GM18519 (cell line): ENCODE measurements at regions not wholly inside any gene's neighbourhood (a gene's known extent, or its start where the extent isn't known, plus 50 kb on each side); places are given as distances from the start of the nearest gene placed in this dataset.

Source experiments
- ATAC-seq: cut with Tn5 transposase; IDR thresholded peaks from one replicate; pipeline ENCODE4 v1.9.1; 2021; ENCODE audit warnings: mild to moderate bottlenecking, moderate library complexity; ENCODE audit not compliant: unreplicated experiment, low FRiP score

DNA sequence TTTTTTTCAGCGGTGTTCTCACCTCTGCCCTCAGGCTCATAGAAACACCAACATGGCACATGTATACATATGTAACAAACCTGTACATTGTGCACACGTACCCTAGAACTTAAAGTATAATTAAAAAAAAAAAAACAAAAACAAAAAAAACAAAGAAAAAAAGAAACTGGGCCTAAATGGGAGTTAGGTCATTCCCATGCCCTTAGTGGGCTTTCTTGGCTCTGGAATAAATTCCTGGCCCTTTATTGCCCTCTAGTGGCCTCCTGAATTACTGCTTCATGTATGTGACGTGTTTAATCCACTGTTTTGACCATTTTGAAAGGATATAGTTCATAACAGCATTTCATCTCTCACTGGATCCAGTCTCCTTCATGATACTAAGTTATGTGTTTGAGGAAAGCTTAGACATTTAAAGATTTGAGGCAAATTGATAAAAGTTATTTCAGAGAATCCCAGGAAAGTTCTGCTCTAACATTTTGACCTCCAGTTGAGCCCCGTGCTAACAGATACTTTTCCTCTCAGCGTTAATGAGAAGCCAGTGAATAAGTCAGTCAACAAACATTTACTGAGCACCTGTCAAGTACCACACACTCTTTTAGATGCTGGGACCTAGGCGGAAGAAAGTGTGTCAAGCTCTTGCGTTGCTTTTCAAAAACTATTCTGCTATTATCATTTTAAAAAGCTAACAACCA is 54.7 kb upstream of the SYPL1 start:
- no peak for ATAC-seq

DNA sequence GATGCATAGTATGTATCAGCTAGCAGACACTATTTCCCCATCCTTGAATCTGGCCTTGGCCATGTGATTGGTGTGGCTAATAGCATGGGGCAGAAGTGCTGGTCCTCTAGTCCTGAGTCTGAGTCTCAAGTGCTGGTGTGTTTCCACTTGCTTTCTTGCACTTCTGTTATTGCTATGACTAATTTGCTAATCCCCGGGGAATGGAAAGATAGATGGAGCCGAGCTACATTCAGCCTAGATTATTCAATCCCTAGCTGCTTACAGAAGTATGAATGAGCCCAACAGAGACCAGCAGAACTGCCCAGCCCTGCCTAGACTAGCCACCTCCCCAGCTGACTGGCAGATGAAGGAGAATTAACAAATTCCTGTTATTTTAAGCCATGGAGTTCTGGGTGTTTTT is 53.2 kb upstream of the SYPL1 start:
- no peak for ATAC-seq

DNA sequence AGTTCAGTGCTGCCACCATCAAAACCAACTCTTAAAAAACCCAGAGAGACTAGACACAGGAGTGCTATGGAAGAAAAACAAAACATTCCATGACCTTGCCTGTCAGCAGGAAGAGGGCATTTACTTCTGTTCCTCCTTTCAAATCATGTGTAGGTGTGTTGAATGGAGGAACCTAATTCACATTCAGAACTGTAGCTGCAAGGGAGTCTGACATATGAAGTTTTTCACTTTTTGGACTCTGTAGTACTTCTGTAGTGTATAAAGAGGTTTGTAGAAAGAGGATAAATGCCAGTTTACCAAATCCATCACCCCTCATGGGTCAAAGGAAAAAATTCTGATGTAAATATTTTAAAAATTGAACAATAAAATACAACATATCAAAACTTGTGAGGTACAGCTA is 51.1 kb upstream of the SYPL1 start:
- no peak for ATAC-seq
